KOPT-K1 (cell line): ENCODE measurements at regions not wholly inside any gene's neighbourhood (a gene's known extent, or its start where the extent isn't known, plus 50 kb on each side); places are given as distances from the start of the nearest gene placed in this dataset.
"Not testable (repeated sequence)": the region's sequence is repeated elsewhere in the genome, so short reads cannot be mapped to it uniquely, and the experiment has no call there.

ENCODE experiments used
- H3K27ac ChIP-seq: fragments of 200-600 bp; sonication (generic); 2 replicates; pipeline ENCODE4 v1.5.1; 2016; ENCODE audit warnings: antibody characterized with exemption, mild to moderate bottlenecking, low read depth, low read length; ENCODE audit not compliant: poor library complexity, severe bottlenecking
- H3K36me3 ChIP-seq: fragments of 200-600 bp; sonication (generic); 2 replicates; pipeline ENCODE4 v1.5.1; 2017; ENCODE audit warnings: antibody characterized with exemption, mild to moderate bottlenecking, low read length, moderate library complexity; ENCODE audit not compliant: insufficient read depth
- H3K9me3 ChIP-seq: fragments of 200-600 bp; sonication (generic); 2 replicates; pipeline ENCODE4 v1.5.1; 2017; ENCODE audit warnings: antibody characterized with exemption, low read length, mild to moderate bottlenecking; ENCODE audit not compliant: insufficient read depth, poor library complexity, severe bottlenecking

- Histone ChIP-seq H3K36me3 (no peaks in the 10 kb centered on the region), H3K27ac (no peak overlapping the region), H3K9me3 (no peaks in the 10 kb centered on the region)
Measured at GRCh38 chr11:112613051-112613972, 347.9 kb upstream of the NCAM1 start.

GRCh38 chr11:112614605-112615004, 346.6 kb upstream of the NCAM1 start:
- Histone ChIP-seq H3K36me3 (no peaks in the 10 kb centered on the region), H3K27ac (no peak overlapping the region)

GRCh38 chr11:112615238-112615637, 346.0 kb upstream of the NCAM1 start:
- no peaks in the 10 kb centered on the region for H3K36me3 ChIP-seq
- no peak overlapping the region for H3K27ac ChIP-seq
- no peaks in the 10 kb centered on the region for H3K9me3 ChIP-seq

More at GRCh38 chr11:112614605-112615004, 346.6 kb upstream of the NCAM1 start:
- no peaks in the 10 kb centered on the region for H3K9me3 ChIP-seq

GRCh38 chr11:112615891-112616290, 345.3 kb upstream of the NCAM1 start:
- H3K27ac ChIP-seq = no peak overlapping the region
- no peaks in the 10 kb centered on the region for H3K9me3 ChIP-seq
- H3K36me3 ChIP-seq = no peaks in the 10 kb centered on the region

- H3K9me3 ChIP-seq = no peaks in the 10 kb centered on the region
- no peak overlapping the region for H3K27ac ChIP-seq
- no peaks in the 10 kb centered on the region for H3K36me3 ChIP-seq
Measured at GRCh38 chr11:112616327-112617097, 344.7 kb upstream of the NCAM1 start.

GRCh38 chr11:112617098-112617425, 344.2 kb upstream of the NCAM1 start:
- H3K27ac ChIP-seq = no peak overlapping the region
- H3K9me3 ChIP-seq = no peaks in the 10 kb centered on the region
- H3K36me3 ChIP-seq = no peaks in the 10 kb centered on the region

- Histone ChIP-seq H3K36me3 (no peaks in the 10 kb centered on the region), H3K27ac (no peak overlapping the region), H3K9me3 (no peaks in the 10 kb centered on the region)
Measured at GRCh38 chr11:112617977-112618826, 343.0 kb upstream of the NCAM1 start.

- Histone ChIP-seq H3K36me3 (no peaks in the 10 kb centered on the region), H3K27ac (no peak overlapping the region), H3K9me3 (no peaks in the 10 kb centered on the region)
Measured at GRCh38 chr11:112619106-112619505, 342.1 kb upstream of the NCAM1 start.

GRCh38 chr11:112620621-112621394, 340.4 kb upstream of the NCAM1 start:
- H3K27ac ChIP-seq = no peak overlapping the region
- no peaks in the 10 kb centered on the region for H3K36me3 ChIP-seq
- no peaks in the 10 kb centered on the region for H3K9me3 ChIP-seq

- Histone ChIP-seq H3K9me3 (no peaks in the 10 kb centered on the region), H3K27ac (no peak overlapping the region), H3K36me3 (no peaks in the 10 kb centered on the region)
Measured at GRCh38 chr11:112623057-112623456, 338.2 kb upstream of the NCAM1 start.

- no peaks in the 10 kb centered on the region for H3K36me3 ChIP-seq
- H3K27ac ChIP-seq = no peak overlapping the region
- H3K9me3 ChIP-seq = no peaks in the 10 kb centered on the region
Measured at GRCh38 chr11:112624431-112624830, 336.8 kb upstream of the NCAM1 start.

- H3K27ac ChIP-seq, H3K36me3 ChIP-seq, H3K9me3 ChIP-seq: not testable (repeated sequence)
Measured at GRCh38 chr11:112624971-112625370, 336.2 kb upstream of the NCAM1 start.

GRCh38 chr11:112625814-112626213, 335.4 kb upstream of the NCAM1 start:
- Histone ChIP-seq H3K36me3 (no peaks in the 10 kb centered on the region), H3K27ac (no peak overlapping the region), H3K9me3 (no peaks in the 10 kb centered on the region)

GRCh38 chr11:112626731-112627130, 334.5 kb upstream of the NCAM1 start:
- Histone ChIP-seq H3K9me3 (no peaks in the 10 kb centered on the region), H3K27ac (no peak overlapping the region), H3K36me3 (no peaks in the 10 kb centered on the region)
